KOPT-K1 (cell line): ENCODE measurements at regions not wholly inside any gene's neighbourhood (a gene's known extent, or its start where the extent isn't known, plus 50 kb on each side); places are given as distances from the start of the nearest gene placed in this dataset.
A peak's percentile ranks its signal among the peaks of the same experiment; 100 is the strongest.
"Not testable (repeated sequence)": the region's sequence is repeated elsewhere in the genome, so short reads cannot be mapped to it uniquely, and the experiment has no call there.

Source experiments
- H3K27ac ChIP-seq: fragments of 200-600 bp; sonication (generic); 2 replicates; pipeline ENCODE4 v1.5.1; 2016; ENCODE audit warnings: antibody characterized with exemption, mild to moderate bottlenecking, low read depth, low read length; ENCODE audit not compliant: poor library complexity, severe bottlenecking
- H3K36me3 ChIP-seq: fragments of 200-600 bp; sonication (generic); 2 replicates; pipeline ENCODE4 v1.5.1; 2017; ENCODE audit warnings: antibody characterized with exemption, mild to moderate bottlenecking, low read length, moderate library complexity; ENCODE audit not compliant: insufficient read depth
- H3K9me3 ChIP-seq: fragments of 200-600 bp; sonication (generic); 2 replicates; pipeline ENCODE4 v1.5.1; 2017; ENCODE audit warnings: antibody characterized with exemption, low read length, mild to moderate bottlenecking; ENCODE audit not compliant: insufficient read depth, poor library complexity, severe bottlenecking

DNA sequence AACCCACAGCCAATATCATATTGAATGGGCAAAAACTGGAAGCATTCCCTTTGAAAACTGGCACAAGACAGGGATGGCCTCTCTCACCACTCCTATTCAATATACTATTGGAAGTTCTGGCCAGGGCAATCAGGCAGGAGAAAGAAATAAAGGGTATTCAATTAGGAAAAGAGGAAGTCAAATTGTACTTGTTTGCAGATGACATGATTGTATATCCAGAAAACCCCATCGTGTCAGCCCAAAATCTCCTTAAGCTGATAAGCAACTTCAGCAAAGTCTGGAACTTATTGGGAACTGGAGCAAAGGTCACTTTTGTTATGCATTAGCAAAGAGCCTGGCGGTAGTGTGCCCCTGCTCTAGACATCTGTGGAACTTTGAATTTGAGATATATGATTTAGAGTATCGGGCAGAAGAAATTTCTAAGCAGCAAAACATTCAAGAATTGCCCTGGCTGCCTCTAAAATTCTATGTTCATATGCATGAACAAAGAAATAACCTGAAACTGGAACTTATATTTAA lies 53.4 kb upstream of the PSMA1 start:
- H3K36me3 ChIP-seq, H3K9me3 ChIP-seq, H3K27ac ChIP-seq: not testable (repeated sequence)

DNA sequence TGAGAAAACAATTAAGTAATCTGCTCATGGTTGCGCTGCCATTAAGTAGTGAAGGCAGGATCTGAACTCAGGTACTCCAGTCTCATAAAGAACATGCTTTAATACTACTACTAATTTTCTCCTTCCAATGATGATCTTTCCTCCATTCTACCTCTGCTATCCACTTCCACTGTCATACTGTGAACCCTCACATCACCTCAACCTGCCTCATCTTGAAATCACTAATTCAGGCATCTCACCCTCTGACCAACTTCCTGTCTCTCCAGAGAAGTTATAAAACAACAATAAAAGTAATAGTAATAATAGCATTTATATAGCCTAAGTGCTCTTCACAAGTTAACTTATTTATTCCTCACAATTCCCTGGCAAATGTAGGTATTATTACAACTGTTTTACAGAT lies 57.1 kb upstream of the PSMA1 start:
- peaks cover 4% of the 10 kb centered on the region for H3K9me3 ChIP-seq
- no peaks in the 10 kb centered on the region for H3K36me3 ChIP-seq
- H3K27ac ChIP-seq = no peak overlapping the region

DNA sequence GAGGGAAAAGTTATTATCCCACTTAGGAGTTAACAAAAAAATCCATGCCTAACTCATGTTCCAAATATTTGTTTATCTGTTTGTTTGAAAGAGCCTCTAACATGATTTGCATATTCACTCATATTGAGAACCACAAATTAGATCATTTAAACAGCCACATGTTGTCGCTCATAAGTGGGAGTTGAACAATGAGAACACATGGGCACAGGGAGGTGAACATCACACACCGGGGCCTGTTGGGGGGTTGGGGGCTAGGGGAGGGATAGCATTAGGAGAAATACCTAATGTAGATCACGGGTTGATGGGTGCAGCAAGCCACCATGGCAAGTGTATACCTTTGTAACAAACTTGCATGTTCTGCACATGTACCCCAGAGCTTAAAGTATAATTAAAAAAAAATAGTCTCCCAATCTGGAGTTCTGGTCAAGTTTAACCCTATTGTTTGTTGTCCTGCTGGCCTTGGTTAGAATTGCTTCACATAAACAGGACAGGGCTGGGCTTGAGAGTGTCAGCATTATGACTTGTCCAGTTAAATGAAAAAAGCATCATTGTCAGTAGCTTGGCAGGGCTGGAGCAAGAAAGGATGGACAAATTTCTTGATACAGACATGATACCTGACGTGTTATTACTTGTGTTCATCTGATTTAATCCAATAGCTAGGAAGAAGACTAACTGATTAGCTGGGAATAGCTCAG lies 57.8 kb upstream of the PSMA1 start:
- Histone ChIP-seq H3K27ac (peak overlapping the region; percentile 50), H3K36me3 (no peaks in the 10 kb centered on the region), H3K9me3 (peaks cover 4% of the 10 kb centered on the region)

- Histone ChIP-seq H3K9me3 (peaks cover 4% of the 10 kb centered on the region), H3K27ac (peak overlapping the region; percentile 50), H3K36me3 (no peaks in the 10 kb centered on the region)
These were observed 58.4 kb upstream of the PSMA1 start for GRCh38 chr11:14578541-14578956.

DNA sequence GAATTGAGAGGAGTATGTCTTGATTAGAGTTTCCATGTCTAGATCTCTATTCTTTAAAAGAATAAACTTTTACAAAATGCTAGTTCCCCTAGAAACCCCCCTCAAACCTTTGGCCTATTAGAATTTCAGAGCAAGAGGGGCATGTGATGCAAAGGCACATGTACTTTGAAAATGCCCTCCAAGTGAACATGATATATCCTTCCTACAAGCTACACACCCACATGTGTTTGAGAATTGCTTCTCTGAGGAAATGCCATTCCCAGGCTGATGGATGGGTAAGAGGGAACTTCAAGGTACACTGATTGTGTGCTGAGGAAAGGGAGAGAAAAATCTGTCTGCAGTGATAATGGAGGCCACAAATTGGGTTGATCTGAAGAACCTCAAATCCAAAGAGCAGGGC lies 59.5 kb upstream of the PSMA1 start:
- H3K27ac ChIP-seq = no peak overlapping the region
- H3K36me3 ChIP-seq = no peaks in the 10 kb centered on the region
- no peaks in the 10 kb centered on the region for H3K9me3 ChIP-seq

- Histone ChIP-seq H3K27ac (no peak overlapping the region), H3K36me3 (no peaks in the 10 kb centered on the region), H3K9me3 (no peaks in the 10 kb centered on the region)
These were observed 60.8 kb upstream of the PDE3B start for GRCh38 chr11:14582793-14583192.

DNA sequence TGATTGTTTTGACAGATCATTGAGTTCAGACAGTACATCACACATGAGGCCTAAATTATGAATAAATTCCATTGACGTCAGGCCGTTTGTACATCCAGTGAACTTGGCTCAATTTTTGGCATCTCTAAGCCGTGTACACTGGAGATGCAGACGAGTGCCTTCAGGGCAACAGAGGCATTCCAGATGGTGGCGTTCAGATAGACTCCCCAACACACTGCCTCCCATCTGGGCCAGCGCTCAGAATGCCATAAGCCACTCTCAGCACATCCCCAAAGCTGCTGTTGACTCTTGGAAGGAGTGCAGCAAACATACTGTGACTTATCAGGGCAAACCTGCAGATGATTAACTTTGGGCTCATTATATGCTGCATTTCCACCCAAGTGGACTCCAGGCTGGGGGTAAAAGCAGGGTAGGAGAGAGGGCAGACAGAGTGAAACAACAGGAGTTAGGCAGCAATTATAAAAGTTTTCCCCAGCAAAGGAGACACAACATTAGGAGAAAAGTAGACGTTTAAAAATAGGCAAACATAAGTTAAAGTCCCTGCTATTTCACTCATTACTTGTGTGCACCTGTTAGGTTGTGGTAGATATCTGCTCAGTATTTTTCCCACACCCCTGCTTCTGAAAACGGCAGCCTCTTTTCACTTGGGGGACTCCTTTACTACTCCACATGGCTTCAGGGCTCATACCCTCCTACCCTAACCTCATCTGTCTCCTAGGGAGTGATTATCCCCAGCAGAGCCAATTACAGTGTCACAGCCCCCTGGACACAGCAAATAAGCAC lies 60.2 kb upstream of the PDE3B start:
- H3K36me3 ChIP-seq = no peaks in the 10 kb centered on the region
- H3K9me3 ChIP-seq = no peaks in the 10 kb centered on the region
- H3K27ac ChIP-seq = no peak overlapping the region

- Histone ChIP-seq H3K27ac (no peak overlapping the region), H3K36me3 (no peaks in the 10 kb centered on the region), H3K9me3 (no peaks in the 10 kb centered on the region)
These were observed 59.6 kb upstream of the PDE3B start for GRCh38 chr11:14584035-14584363.

DNA sequence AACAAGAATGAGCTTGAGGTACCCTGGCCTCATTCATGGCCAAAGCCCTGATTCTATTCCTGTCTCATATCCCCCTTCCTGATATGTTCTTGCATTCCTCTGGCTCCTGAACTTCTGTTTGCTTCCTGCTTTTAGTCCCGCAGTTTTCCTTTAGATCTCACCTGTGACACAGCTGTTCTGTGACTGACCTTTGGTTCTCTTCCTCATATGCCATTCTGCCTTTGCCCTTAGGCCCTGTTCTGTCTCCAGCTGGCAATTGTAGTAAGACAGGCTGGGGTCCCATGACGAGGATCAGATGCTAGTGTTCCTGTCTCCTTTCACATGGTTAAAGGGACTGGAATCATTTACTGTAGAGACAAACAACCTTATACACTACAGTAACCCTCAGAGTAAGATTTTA lies 59.0 kb upstream of the PDE3B start:
- Histone ChIP-seq H3K9me3 (no peaks in the 10 kb centered on the region), H3K36me3 (no peaks in the 10 kb centered on the region), H3K27ac (no peak overlapping the region)

- no peaks in the 10 kb centered on the region for H3K9me3 ChIP-seq
- H3K36me3 ChIP-seq = no peaks in the 10 kb centered on the region
- H3K27ac ChIP-seq = no peak overlapping the region
These were observed 58.2 kb upstream of the PDE3B start for GRCh38 chr11:14585438-14585837.

DNA sequence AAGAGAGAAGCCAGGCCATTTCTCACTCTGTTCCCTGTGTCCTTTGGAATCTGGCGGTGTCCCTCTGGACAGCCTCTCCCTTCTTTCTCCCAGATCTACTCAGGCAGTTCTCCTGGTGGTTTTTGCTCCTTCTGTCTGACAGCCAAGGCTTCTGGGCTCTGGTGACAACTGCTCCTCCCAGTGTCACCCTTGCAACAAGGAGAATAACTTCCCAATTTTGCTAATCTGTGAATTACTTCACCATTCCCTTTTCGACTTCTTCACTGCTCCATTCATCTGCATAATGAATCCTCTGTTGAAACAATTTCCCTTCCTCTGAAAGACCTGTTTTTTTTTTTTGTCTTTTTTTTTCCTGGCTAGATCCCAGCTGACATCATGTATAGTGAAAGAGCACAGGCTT lies 56.3 kb upstream of the PDE3B start:
- Histone ChIP-seq H3K27ac (no peak overlapping the region), H3K36me3 (no peaks in the 10 kb centered on the region), H3K9me3 (no peaks in the 10 kb centered on the region)

- Histone ChIP-seq H3K36me3 (no peaks in the 10 kb centered on the region), H3K9me3 (no peaks in the 10 kb centered on the region), H3K27ac (no peak overlapping the region)
These were observed 54.9 kb upstream of the PDE3B start for GRCh38 chr11:14588681-14589080.

- no peak overlapping the region for H3K27ac ChIP-seq
- H3K36me3 ChIP-seq = no peaks in the 10 kb centered on the region
- no peaks in the 10 kb centered on the region for H3K9me3 ChIP-seq
These were observed 54.2 kb upstream of the PDE3B start for GRCh38 chr11:14589421-14589820.

GRCh38 chr11:14591046-14591445 lies 52.6 kb upstream of the PDE3B start:
- not testable (repeated sequence) for H3K9me3 ChIP-seq, H3K27ac ChIP-seq, H3K36me3 ChIP-seq

DNA sequence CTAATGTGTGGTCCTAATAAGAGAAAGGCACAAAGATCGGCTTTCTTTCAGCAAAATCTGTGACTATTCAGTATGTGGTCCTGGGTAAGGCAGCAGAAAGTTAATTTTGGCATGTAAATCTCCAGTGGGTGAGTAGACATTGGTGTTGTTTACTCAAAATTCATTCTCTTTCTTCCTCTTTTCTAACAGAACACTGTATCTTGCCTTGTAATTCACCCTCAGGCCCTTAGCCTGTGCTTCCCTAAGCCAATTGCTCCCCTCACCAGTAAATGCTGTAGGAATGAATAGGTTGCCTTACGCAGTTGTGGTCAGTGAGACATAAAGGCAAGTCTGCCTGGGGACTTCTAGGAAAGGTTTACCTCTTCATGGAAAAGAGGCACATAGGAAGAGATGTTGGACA lies 49.9 kb upstream of the PDE3B start:
- Histone ChIP-seq H3K27ac (no peak overlapping the region), H3K9me3 (no peaks in the 10 kb centered on the region), H3K36me3 (no peaks in the 10 kb centered on the region)
